Vagina (tissue), 2 donors: ENCODE measurements at regions not wholly inside any gene's neighbourhood (a gene's known extent, or its start where the extent isn't known, plus 50 kb on each side); places are given as distances from the start of the nearest gene placed in this dataset.

Experiments
- DNase-seq, 2 donors: peaks; one replicate each; pipeline ENCODE4 v3.0.0-alpha.2; 2017; ENCODE audit errors: extremely low spot score in 2 of 2
- H3K27ac ChIP-seq: fragments of 200-600 bp; sonication (generic); one replicate; pipeline ENCODE4 v1.5.1; 2019
- H3K27me3 ChIP-seq: fragments of 200-600 bp; sonication (generic); one replicate; pipeline ENCODE4 v1.5.1; 2019
- H3K36me3 ChIP-seq, 2 donors: fragments of 200-600 bp; sonication (generic); one replicate each; pipeline ENCODE4 v1.5.1; 2017 to 2019
- H3K4me1 ChIP-seq: fragments of 200-600 bp; sonication (generic); one replicate; pipeline ENCODE4 v1.5.1; 2019
- H3K4me3 ChIP-seq, 2 donors: fragments of 200-600 bp; sonication (generic); 1 replicate in 1 of 2; 2 replicates in 1 of 2; pipeline ENCODE4 v1.5.1; 2016 to 2019
- H3K9me3 ChIP-seq: fragments of 200-600 bp; sonication (generic); one replicate; pipeline ENCODE4 v1.5.1; 2019
- POLR2A ChIP-seq, 2 donors: fragments of 450-650 bp; IDR thresholded peaks; one replicate each; pipeline ENCODE4 v1.6.1; 2017; ENCODE audit warnings: antibody characterized with exemption in 2 of 2, mild to moderate bottlenecking in 2 of 2, moderate library complexity in 2 of 2
- POLR2AphosphoS5 ChIP-seq, 2 donors: sonication (generic); formaldehyde crosslinking; IDR thresholded peaks; one replicate each; pipeline ENCODE4 v1.9.0; 2017; ENCODE audit warnings: antibody characterized with exemption in 2 of 2, mild to moderate bottlenecking in 2 of 2, low read depth in 1 of 2; ENCODE audit not compliant: insufficient read depth in 1 of 2
- intact Hi-C: fragments of 100-400 bp; cut with DNase I; formaldehyde crosslinking; loops from one replicate; pipeline ENCODE4 v1.15.1; 2023
- TF ChIP-seq, protein P1 (sequence below), 3 experiments: fragments of 450-650 bp in 2 of 3; fragments of 200-600 bp in 1 of 3; sonication (generic) in 1 of 3; IDR thresholded peaks; one replicate each; pipeline ENCODE4 v1.5.1; 2017 to 2019; ENCODE audit warnings: antibody characterized with exemption in 3 of 3, mild to moderate bottlenecking in 2 of 3, moderate library complexity in 2 of 3

DNA sequence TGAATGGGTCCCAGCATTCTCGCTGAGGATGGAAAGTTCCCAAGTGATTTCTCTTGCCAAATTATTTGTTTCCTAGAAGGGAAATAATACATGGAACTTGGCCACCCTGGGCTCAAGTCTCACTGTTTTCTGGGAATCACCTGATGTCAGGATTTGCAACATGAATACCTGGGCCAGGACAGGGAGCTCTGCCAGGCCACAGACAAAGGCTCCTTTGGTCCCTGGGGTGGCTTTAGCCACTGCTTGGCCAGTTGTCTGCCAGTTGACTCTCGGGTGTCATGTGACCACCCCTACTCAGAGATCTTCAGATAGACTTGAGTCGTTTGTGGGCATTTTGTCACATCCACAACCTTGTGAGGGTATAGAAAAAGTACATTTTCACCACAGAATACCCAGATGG lies 258.0 kb upstream of the HABP2 start:
- H3K4me1 ChIP-seq = no peaks in the 10 kb centered on the region
- no peaks in the 10 kb centered on the region for H3K9me3 ChIP-seq
- intact Hi-C loops = no loop called here
- no peaks in the 10 kb centered on the region for H3K36me3 ChIP-seq
- no peak for DNase-seq
- H3K27me3 ChIP-seq = no peaks in the 10 kb centered on the region
- TF ChIP-seq POLR2A (IDR thresholded peaks at IDR 0.05) (no peak), POLR2AphosphoS5 (IDR thresholded peaks at IDR 0.05; ENCODE audit: insufficient read depth in 1 of 2, low read depth in 1 of 2) (no peak)
- TF ChIP-seq, protein P1, sequence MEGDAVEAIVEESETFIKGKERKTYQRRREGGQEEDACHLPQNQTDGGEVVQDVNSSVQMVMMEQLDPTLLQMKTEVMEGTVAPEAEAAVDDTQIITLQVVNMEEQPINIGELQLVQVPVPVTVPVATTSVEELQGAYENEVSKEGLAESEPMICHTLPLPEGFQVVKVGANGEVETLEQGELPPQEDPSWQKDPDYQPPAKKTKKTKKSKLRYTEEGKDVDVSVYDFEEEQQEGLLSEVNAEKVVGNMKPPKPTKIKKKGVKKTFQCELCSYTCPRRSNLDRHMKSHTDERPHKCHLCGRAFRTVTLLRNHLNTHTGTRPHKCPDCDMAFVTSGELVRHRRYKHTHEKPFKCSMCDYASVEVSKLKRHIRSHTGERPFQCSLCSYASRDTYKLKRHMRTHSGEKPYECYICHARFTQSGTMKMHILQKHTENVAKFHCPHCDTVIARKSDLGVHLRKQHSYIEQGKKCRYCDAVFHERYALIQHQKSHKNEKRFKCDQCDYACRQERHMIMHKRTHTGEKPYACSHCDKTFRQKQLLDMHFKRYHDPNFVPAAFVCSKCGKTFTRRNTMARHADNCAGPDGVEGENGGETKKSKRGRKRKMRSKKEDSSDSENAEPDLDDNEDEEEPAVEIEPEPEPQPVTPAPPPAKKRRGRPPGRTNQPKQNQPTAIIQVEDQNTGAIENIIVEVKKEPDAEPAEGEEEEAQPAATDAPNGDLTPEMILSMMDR (IDR thresholded peaks at IDR 0.05) = no peak
- H3K4me3 ChIP-seq = no peak overlapping the region
- no peak overlapping the region for H3K27ac ChIP-seq

DNA sequence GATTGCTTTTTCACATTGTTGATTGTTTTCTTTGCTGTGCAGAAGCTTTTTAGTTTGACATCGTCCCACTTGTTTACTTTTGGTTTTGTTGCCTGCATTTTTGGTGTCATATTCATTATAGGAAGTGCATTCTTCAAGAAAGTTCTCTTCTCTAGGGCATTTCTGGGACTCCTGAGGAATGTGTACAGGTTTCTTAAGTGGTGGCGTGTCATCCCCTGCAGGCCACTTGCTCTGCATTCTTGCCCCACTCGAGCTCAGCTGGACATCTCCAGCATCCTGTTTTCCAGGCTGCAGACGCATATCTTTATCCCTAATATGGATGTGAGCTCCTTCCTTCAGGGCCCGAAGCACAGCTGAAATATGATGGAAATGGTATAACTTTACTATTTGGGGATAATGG lies 255.6 kb upstream of the HABP2 start:
- H3K27ac ChIP-seq = no peak overlapping the region
- H3K4me3 ChIP-seq = no peak overlapping the region
- no peak for DNase-seq
- H3K9me3 ChIP-seq = no peaks in the 10 kb centered on the region
- TF ChIP-seq, protein P1 (IDR thresholded peaks at IDR 0.05) = no peak
- no peak for TF ChIP-seq POLR2AphosphoS5 (IDR thresholded peaks at IDR 0.05; ENCODE audit: insufficient read depth in 1 of 2, low read depth in 1 of 2)
- TF ChIP-seq POLR2A (IDR thresholded peaks at IDR 0.05) = no peak
- no peaks in the 10 kb centered on the region for H3K4me1 ChIP-seq
- no peaks in the 10 kb centered on the region for H3K36me3 ChIP-seq
- intact Hi-C loops = no loop called here
- H3K27me3 ChIP-seq = no peaks in the 10 kb centered on the region

DNA sequence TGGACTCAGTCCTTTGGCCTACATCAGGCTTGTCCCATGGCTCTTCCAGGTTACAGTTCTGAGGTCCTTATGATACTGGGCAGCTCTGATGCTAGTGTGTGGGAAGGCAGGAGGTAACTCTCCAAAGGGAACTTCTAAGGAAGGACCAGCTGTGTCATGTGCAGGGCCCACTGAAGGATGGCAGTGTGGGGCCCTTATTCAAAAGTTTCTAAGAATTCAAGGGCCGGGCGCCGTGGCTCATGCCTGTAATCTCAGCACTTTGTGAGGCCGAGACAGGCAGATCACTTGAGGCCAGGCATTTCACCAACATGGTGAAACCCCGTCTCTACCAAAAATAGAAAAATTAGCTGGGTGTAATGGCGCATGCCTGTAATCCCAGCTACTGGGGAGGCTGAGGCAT lies 254.2 kb upstream of the HABP2 start:
- H3K4me1 ChIP-seq = no peaks in the 10 kb centered on the region
- no peaks in the 10 kb centered on the region for H3K9me3 ChIP-seq
- H3K27ac ChIP-seq = no peak overlapping the region
- no peak for DNase-seq
- TF ChIP-seq POLR2AphosphoS5 (IDR thresholded peaks at IDR 0.05; ENCODE audit: insufficient read depth in 1 of 2, low read depth in 1 of 2) (no peak), POLR2A (IDR thresholded peaks at IDR 0.05) (no peak)
- TF ChIP-seq, protein P1 (IDR thresholded peaks at IDR 0.05) = no peak
- intact Hi-C loops = no loop called here
- H3K4me3 ChIP-seq = no peak overlapping the region
- H3K36me3 ChIP-seq = no peaks in the 10 kb centered on the region
- H3K27me3 ChIP-seq = no peaks in the 10 kb centered on the region

DNA sequence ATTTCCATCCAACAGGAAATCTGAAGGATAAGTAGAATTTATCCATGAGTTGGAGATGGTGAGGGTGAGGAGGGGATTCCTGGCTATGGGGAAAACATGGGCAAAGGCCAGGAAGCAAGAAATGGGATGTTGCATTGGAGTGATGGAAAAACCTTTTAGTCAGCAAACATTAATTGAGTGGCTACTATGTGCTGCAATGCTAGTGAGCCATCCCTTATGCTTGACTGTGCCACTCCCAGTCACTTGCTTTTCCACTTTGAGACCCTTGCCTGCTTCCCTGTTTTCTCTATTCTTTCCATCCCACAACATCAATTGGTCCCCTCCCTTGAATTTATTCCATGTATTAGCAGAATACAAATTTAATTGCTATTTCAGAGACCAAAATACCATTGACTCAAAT lies 252.7 kb upstream of the HABP2 start:
- no peaks in the 10 kb centered on the region for H3K36me3 ChIP-seq
- no peak for DNase-seq
- H3K27me3 ChIP-seq = no peaks in the 10 kb centered on the region
- H3K27ac ChIP-seq = no peak overlapping the region
- no peaks in the 10 kb centered on the region for H3K4me1 ChIP-seq
- no peaks in the 10 kb centered on the region for H3K9me3 ChIP-seq
- intact Hi-C loops = no loop called here
- TF ChIP-seq POLR2AphosphoS5 (IDR thresholded peaks at IDR 0.05; ENCODE audit: insufficient read depth in 1 of 2, low read depth in 1 of 2) (no peak), POLR2A (IDR thresholded peaks at IDR 0.05) (no peak)
- TF ChIP-seq, protein P1 (IDR thresholded peaks at IDR 0.05) = no peak
- H3K4me3 ChIP-seq = no peak overlapping the region

DNA sequence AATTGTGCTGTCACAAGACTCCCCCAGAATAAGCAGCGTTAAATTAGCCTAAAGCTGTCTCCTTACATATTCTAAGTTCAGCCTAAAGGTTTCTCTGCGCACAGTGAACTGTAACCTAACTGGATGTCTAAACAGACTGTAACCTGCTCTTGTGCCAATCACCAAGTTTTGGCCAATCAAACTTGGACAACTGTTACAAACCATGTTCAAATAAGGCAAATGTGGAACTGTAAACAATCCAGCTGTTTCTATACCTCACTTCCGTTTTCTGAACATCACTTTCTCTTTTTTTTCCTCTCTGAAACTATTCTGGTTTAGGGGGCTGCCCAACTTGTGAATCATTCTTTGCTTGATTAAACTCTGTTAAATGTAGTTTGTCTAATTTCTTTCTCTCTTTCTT lies 252.2 kb upstream of the HABP2 start:
- Histone ChIP-seq H3K27me3 (no peaks in the 10 kb centered on the region), H3K36me3 (no peaks in the 10 kb centered on the region), H3K4me3 (no peak overlapping the region), H3K27ac (no peak overlapping the region), H3K4me1 (no peaks in the 10 kb centered on the region), H3K9me3 (no peaks in the 10 kb centered on the region)
- DNase-seq = no peak
- TF ChIP-seq, protein P1 (IDR thresholded peaks at IDR 0.05) = no peak
- TF ChIP-seq POLR2AphosphoS5 (IDR thresholded peaks at IDR 0.05; ENCODE audit: insufficient read depth in 1 of 2, low read depth in 1 of 2) (no peak), POLR2A (IDR thresholded peaks at IDR 0.05) (no peak)
- intact Hi-C loops = no loop called here
